Heart left ventricle (tissue), 16 donors: ENCODE measurements at regions not wholly inside any gene's neighbourhood (a gene's known extent, or its start where the extent isn't known, plus 50 kb on each side); places are given as distances from the start of the nearest gene placed in this dataset.

Experiments
- ATAC-seq, 4 donors: fragments of 200-7000 bp; cut with Tn5 transposase; one replicate each; pipeline ENCODE4 v1.9.1; 2020 to 2022; ENCODE audit warnings: moderate library complexity in 4 of 4, mild to moderate bottlenecking in 3 of 4, moderate number of reproducible peaks in 1 of 4
- DNase-seq, 5 donors: peaks; one replicate each; pipeline ENCODE4 v3.0.0-alpha.2; 2020
- H3K27ac ChIP-seq, 12 donors: fragments of 200-600 bp; sonication (generic) in 4 of 12; one replicate each; pipeline versions ENCODE4 v1.5.0 to v1.8.0; 2016 to 2022; ENCODE audit warnings: mild to moderate bottlenecking in 2 of 12
- H3K27me3 ChIP-seq, 9 donors: fragments of 200-600 bp; sonication (generic) in 2 of 9; one replicate each; pipeline versions ENCODE4 v1.5.1 to v1.8.0; 2016 to 2022; ENCODE audit warnings: mild to moderate bottlenecking in 3 of 9
- H3K36me3 ChIP-seq, 9 donors: fragments of 200-600 bp; sonication (generic) in 2 of 9; one replicate each; pipeline versions ENCODE4 v1.5.0 to v1.8.0; 2018 to 2022; ENCODE audit warnings: mild to moderate bottlenecking in 2 of 9
- H3K4me1 ChIP-seq, 12 donors: fragments of 200-600 bp; sonication (generic) in 4 of 12; one replicate each; pipeline versions ENCODE4 v1.5.0 to v1.8.0; 2016 to 2022; ENCODE audit warnings: mild to moderate bottlenecking in 3 of 12
- H3K4me3 ChIP-seq, 12 donors: fragments of 200-600 bp; sonication (generic) in 4 of 12; one replicate each; pipeline versions ENCODE4 v1.5.0 to v1.8.0; 2017 to 2022; ENCODE audit warnings: mild to moderate bottlenecking in 9 of 12, moderate library complexity in 4 of 12
- H3K9me3 ChIP-seq, 12 donors: fragments of 200-600 bp; sonication (generic) in 4 of 12; one replicate each; pipeline versions ENCODE4 v1.5.0 to v1.8.0; 2016 to 2022; ENCODE audit warnings: mild to moderate bottlenecking in 1 of 12
- POLR2A ChIP-seq, 2 donors: fragments of 450-650 bp; IDR thresholded peaks; one replicate each; pipeline ENCODE4 v1.6.1; 2017; ENCODE audit warnings: antibody characterized with exemption in 2 of 2, mild to moderate bottlenecking in 2 of 2, moderate library complexity in 2 of 2
- WGBS, 4 donors: extraction: QIAGEN DNeasy Blood & Tissue Kit in 2 of 4; methylation state at CpG; one replicate each; pipeline versions ENCODE4 v1.1.5 to v1.1.7; 2013 to 2018; 5-methylcytosine and 5-hydroxymethylcytosine counted together
- intact Hi-C, 10 donors: fragments of 100-400 bp; cut with DNase I; formaldehyde crosslinking; loops; one replicate each; pipeline versions ENCODE4 v1.11.1 to v1.14.2; 2022
- TF ChIP-seq, protein P1 (sequence below), 12 donors: fragments of 200-600 bp; sonication (generic) in 4 of 12; IDR thresholded peaks; one replicate each; pipeline versions ENCODE4 v1.5.0 to v1.8.0; 2018 to 2022; ENCODE audit warnings: antibody characterized with exemption in 12 of 12, mild to moderate bottlenecking in 5 of 12
- donor health status: ischemic (EF 13 %, LVEDD 7.1; RV severe dilation, severe dysfunction).
- donor health status: healthy with polysubstance abuse.
- donor health status: DM: no; HTN: yes; CAD: no.
- donor health status: DM: no; HTN: no; CAD: no.
- donor health status: ischemic (EF 25% LVEDD 6.9; RV normal size, moderate dysfunction).
- donor health status: ischemic (EF 25% LVEDD 5.7; RV mildly dilated, moderate dysfunction).
- donor health status: healthy.
- donor health status: DM: yes; HTN: yes; CAD: no.
- donor health status: ischemic (EF 35%, LVEDD 5.7; RV mildly dilated, moderate dysfunction).
- donor health status: nonischemic (EF 11% LVEDD 7.7; RV severe dilation, severe dysfunction).
- donor health status: DM: yes; HTN: yes; CAD: no.
- donor health status: PGD.
- donor health status: ischemic (EF 29% LVEDD 5.4; RV normal size, mild dysfunction).
- donor health status: nonischemic (EF 23%, LVEDD 6.1; RV moderate dilation, normal function).

DNA sequence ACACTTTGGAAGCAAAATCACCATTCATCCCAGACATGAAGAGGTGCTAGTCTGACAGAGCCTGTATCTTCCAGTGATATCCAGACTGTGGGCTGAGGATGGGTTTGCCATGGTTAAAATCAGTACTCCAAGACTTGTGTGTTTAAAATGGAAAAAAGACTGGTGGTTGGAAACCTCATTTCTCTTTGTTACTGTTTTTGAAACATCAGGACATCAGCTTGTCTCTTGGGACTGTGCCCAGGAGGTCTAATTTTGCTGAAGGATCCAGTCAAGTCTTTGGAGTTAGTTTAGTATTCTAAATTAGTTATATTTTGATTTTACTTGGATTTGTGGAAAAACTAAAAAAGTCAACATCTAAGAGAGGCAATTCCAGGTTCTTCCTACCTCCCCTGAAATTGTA, 578.4 kb downstream of the PLCL1 start:
- TF ChIP-seq POLR2A (IDR thresholded peaks at IDR 0.05), result no peak
- TF ChIP-seq, protein P1, sequence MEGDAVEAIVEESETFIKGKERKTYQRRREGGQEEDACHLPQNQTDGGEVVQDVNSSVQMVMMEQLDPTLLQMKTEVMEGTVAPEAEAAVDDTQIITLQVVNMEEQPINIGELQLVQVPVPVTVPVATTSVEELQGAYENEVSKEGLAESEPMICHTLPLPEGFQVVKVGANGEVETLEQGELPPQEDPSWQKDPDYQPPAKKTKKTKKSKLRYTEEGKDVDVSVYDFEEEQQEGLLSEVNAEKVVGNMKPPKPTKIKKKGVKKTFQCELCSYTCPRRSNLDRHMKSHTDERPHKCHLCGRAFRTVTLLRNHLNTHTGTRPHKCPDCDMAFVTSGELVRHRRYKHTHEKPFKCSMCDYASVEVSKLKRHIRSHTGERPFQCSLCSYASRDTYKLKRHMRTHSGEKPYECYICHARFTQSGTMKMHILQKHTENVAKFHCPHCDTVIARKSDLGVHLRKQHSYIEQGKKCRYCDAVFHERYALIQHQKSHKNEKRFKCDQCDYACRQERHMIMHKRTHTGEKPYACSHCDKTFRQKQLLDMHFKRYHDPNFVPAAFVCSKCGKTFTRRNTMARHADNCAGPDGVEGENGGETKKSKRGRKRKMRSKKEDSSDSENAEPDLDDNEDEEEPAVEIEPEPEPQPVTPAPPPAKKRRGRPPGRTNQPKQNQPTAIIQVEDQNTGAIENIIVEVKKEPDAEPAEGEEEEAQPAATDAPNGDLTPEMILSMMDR (IDR thresholded peaks at IDR 0.05), result no peak
- DNase-seq (no peak), ATAC-seq (no peak)
- no peak overlapping the region for H3K27ac ChIP-seq
- H3K4me3 ChIP-seq, result no peak overlapping the region
- H3K36me3 ChIP-seq, result no peaks in the 10 kb centered on the region
- intact Hi-C loops, result no loop called here
- H3K9me3 ChIP-seq, result no peaks in the 10 kb centered on the region
- H3K4me1 ChIP-seq, result no peaks in the 10 kb centered on the region
- H3K27me3 ChIP-seq, result no peaks in the 10 kb centered on the region

DNA sequence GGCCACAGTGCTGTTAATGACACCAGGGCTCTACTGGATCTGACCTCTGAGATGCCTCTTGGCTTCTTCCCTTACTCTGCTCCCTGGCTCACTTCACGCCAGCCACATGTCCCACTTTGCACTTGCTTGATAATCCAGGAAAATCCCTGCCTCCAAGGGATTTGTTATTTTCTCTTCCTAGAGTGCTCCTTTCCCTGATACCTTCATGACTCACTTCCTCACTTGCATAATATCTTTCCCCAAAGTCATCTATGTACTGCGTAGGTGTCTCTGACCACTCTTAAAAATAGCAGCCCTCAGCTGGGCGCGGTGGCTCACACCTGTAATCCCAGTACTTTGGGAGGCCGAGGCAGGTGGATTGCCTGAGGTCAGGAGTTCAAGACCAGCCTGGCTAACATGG, 572.3 kb downstream of the PLCL1 start:
- Histone ChIP-seq H3K27me3 (no peaks in the 10 kb centered on the region), H3K4me3 (no peak overlapping the region), H3K27ac (no peak overlapping the region), H3K4me1 (no peaks in the 10 kb centered on the region), H3K36me3 (no peaks in the 10 kb centered on the region), H3K9me3 (no peaks in the 10 kb centered on the region)
- WGBS, 4 donors, result 69 to 77% (median 75%) methylated on average over 5 of the region's 5 CpGs
- no peak for DNase-seq
- ATAC-seq, result no peak
- TF ChIP-seq, protein P1 (IDR thresholded peaks at IDR 0.05), result no peak
- TF ChIP-seq POLR2A (IDR thresholded peaks at IDR 0.05), result no peak
- intact Hi-C loops, result no loop called here

GRCh38 chr2:198375083-198375410, 570.7 kb downstream of the PLCL1 start:
- Histone ChIP-seq H3K4me1 (no peaks in the 10 kb centered on the region), H3K27me3 (no peaks in the 10 kb centered on the region), H3K9me3 (no peaks in the 10 kb centered on the region), H3K27ac (no peak overlapping the region), H3K36me3 (no peaks in the 10 kb centered on the region), H3K4me3 (no peak overlapping the region)
- DNase-seq (no peak), ATAC-seq (no peak)
- WGBS, 4 donors, result 58 to 75% (median 66%) methylated on average over 4 of the region's 4 CpGs
- TF ChIP-seq, protein P1 (IDR thresholded peaks at IDR 0.05), result no peak
- TF ChIP-seq POLR2A (IDR thresholded peaks at IDR 0.05), result no peak
- intact Hi-C loops, result no loop called here

DNA sequence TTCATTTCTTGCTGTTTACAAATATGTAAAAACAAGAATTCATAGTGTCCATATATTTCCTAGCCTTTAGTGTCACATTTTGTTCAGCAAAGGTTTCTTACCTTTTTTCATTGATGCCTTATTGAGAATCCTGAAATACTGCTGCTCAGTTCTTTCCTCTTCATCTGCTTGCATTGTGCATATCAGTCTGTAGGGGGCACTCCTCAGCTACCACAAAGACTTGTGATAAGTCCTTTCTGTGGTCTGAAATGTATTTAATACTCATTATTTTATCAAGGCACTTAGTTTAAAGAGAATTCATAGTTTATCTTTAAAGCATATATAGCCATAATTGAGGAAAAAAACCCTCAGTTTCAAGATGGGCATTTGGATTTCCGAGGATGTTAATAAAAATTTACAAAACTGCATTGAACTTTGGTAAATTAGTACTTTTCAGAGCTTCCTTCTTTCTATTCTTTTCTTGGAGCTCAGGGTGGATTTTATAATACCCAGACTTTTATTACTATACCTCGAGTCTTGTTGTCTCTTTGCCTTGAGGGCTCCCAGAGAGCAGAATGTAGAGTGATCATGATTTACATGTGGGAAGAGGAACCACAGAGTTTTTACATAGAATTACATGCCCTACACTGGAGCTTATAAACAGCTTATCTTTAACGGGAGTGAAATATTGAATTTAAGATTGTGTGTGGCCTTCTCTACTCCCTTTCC, 570.1 kb downstream of the PLCL1 start:
- ATAC-seq (no peak), DNase-seq (no peak)
- no peaks in the 10 kb centered on the region for H3K36me3 ChIP-seq
- 45 to 50% (median 47%) methylated on average over 3 of the region's 3 CpGs for WGBS, 4 donors
- H3K27ac ChIP-seq, result no peak overlapping the region
- H3K4me1 ChIP-seq, result no peaks in the 10 kb centered on the region
- H3K27me3 ChIP-seq, result no peaks in the 10 kb centered on the region
- TF ChIP-seq POLR2A (IDR thresholded peaks at IDR 0.05), result no peak
- TF ChIP-seq, protein P1 (IDR thresholded peaks at IDR 0.05), result peak in 10 of 12 donors; percentile 26 to 59 (median 48)
- H3K9me3 ChIP-seq, result no peaks in the 10 kb centered on the region
- intact Hi-C loops, result no loop called here
- no peak overlapping the region for H3K4me3 ChIP-seq
